Loucy (cell line): ENCODE measurements at regions not wholly inside any gene's neighbourhood (a gene's known extent, or its start where the extent isn't known, plus 50 kb on each side); places are given as distances from the start of the nearest gene placed in this dataset.

Source experiments
- H2AFZ ChIP-seq: fragments of 200-600 bp; sonication (generic); 2 replicates; pipeline ENCODE4 v1.6.0; 2016; ENCODE audit warnings: antibody characterized with exemption, mild to moderate bottlenecking, low read length, moderate library complexity
- H3F3A ChIP-seq: fragments of 200-600 bp; 2 replicates; pipeline ENCODE4 v1.6.0; 2016; ENCODE audit warnings: antibody characterized with exemption, low read depth, mild to moderate bottlenecking
- H3K27me3 ChIP-seq: fragments of 200-600 bp; sonication (generic); 2 replicates; pipeline ENCODE4 v1.6.1; 2014; ENCODE audit warnings: low read length, mild to moderate bottlenecking; ENCODE audit not compliant: insufficient read depth, poor library complexity, severe bottlenecking
- H3K36me3 ChIP-seq: fragments of 200-600 bp; sonication (generic); 2 replicates; pipeline ENCODE4 v1.6.1; 2016; ENCODE audit warnings: low read length; ENCODE audit not compliant: insufficient read depth
- H3K4me1 ChIP-seq: fragments of 200-600 bp; sonication (generic); 2 replicates; pipeline ENCODE4 v1.5.1; 2014; ENCODE audit warnings: low read length, mild to moderate bottlenecking; ENCODE audit not compliant: insufficient read depth, poor library complexity, severe bottlenecking
- H3K4me2 ChIP-seq: fragments of 200-600 bp; sonication (generic); 2 replicates; pipeline ENCODE4 v1.6.0; 2014; ENCODE audit warnings: antibody characterized with exemption, low read length, low read depth, mild to moderate bottlenecking; ENCODE audit not compliant: poor library complexity, severe bottlenecking
- H3K4me3 ChIP-seq: fragments of 200-600 bp; sonication (generic); 2 replicates; pipeline ENCODE4 v1.5.1; 2014; ENCODE audit warnings: low read length, mild to moderate bottlenecking, mixed read lengths; ENCODE audit not compliant: poor library complexity, severe bottlenecking
- H3K79me2 ChIP-seq: fragments of 200-600 bp; sonication (generic); 2 replicates; pipeline ENCODE4 v1.6.1; 2014; ENCODE audit warnings: low read length; ENCODE audit not compliant: insufficient read depth
- H3K9ac ChIP-seq: fragments of 200-600 bp; sonication (generic); 2 replicates; pipeline ENCODE4 v1.6.0; 2014; ENCODE audit warnings: mild to moderate bottlenecking, low read depth, low read length, moderate library complexity; ENCODE audit not compliant: poor library complexity, severe bottlenecking
- H3K9me2 ChIP-seq: fragments of 200-600 bp; sonication (generic); replicated peaks from 2 replicates; pipeline ENCODE4 v1.6.1; 2016; ENCODE audit warnings: low read depth, low read length, mixed read lengths
- H3K9me3 ChIP-seq: fragments of 200-600 bp; sonication (generic); 2 replicates; pipeline ENCODE4 v1.6.1; 2014; ENCODE audit warnings: mild to moderate bottlenecking, antibody characterized with exemption, low read length, low read depth; ENCODE audit not compliant: insufficient read depth
- H4K20me1 ChIP-seq: fragments of 200-600 bp; sonication (generic); 2 replicates; pipeline ENCODE4 v1.6.0; 2014; ENCODE audit warnings: antibody characterized with exemption, low read length, mild to moderate bottlenecking; ENCODE audit not compliant: insufficient read depth, poor library complexity, severe bottlenecking
- EZH2phosphoT487 ChIP-seq: fragments of 200-600 bp; IDR thresholded peaks from 2 replicates; pipeline ENCODE4 v1.6.1; 2018; ENCODE audit warnings: antibody characterized with exemption, mild to moderate bottlenecking, moderate library complexity, borderline replicate concordance
- TF ChIP-seq, protein P1 (sequence below): fragments of 200-600 bp; sonication (generic); conservative IDR thresholded peaks from 2 replicates; pipeline ENCODE4 v1.5.1; 2014; ENCODE audit warnings: mild to moderate bottlenecking, antibody characterized with exemption, low read length

DNA sequence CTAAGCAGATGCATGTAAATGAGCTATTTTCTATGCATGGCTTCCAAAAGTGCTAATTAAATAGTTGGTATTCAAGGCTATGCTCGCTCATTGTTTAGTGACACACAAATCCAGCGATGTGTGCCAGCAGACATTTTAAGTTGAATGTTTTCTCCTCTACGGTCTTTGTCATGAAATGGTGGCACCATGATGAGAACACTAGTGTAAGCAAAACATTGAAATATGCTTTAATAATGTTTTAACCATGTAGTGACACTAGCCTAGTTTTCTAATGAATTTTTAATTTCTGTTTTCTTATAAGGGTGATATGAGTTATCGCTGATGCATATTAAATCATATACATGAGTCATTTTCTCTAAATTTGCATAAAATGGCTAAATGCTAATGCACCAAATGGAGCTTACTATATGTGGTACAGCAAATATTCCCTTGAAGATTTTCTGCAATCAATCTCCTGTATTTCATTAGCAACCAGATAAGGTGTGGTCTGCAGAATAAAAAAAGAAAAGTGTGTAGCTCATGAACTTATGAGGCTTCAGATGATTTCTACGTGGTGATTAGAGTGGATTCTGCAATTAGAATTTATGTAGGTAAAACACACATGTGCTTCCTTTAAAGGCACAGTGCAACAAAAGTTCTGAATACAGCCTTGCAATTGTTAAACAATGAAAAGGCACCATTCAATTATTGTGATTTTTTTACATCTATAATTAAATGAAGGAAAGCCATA, 226.6 kb downstream of the MEF2C start:
- Histone ChIP-seq H3K9ac (no peak overlapping the region), H3K27me3 (no peaks in the 10 kb centered on the region), H3K4me3 (no peak overlapping the region), H3F3A (no peaks in the 10 kb centered on the region), H3K9me3 (no peaks in the 10 kb centered on the region), H2AFZ (no peak overlapping the region), H3K4me2 (no peak overlapping the region), H4K20me1 (no peaks in the 10 kb centered on the region), H3K36me3 (no peaks in the 10 kb centered on the region), H3K4me1 (no peaks in the 10 kb centered on the region), H3K79me2 (no peaks in the 10 kb centered on the region), H3K9me2 (no peaks in the 10 kb centered on the region)
- no peak for TF ChIP-seq EZH2phosphoT487
- TF ChIP-seq, protein P1, sequence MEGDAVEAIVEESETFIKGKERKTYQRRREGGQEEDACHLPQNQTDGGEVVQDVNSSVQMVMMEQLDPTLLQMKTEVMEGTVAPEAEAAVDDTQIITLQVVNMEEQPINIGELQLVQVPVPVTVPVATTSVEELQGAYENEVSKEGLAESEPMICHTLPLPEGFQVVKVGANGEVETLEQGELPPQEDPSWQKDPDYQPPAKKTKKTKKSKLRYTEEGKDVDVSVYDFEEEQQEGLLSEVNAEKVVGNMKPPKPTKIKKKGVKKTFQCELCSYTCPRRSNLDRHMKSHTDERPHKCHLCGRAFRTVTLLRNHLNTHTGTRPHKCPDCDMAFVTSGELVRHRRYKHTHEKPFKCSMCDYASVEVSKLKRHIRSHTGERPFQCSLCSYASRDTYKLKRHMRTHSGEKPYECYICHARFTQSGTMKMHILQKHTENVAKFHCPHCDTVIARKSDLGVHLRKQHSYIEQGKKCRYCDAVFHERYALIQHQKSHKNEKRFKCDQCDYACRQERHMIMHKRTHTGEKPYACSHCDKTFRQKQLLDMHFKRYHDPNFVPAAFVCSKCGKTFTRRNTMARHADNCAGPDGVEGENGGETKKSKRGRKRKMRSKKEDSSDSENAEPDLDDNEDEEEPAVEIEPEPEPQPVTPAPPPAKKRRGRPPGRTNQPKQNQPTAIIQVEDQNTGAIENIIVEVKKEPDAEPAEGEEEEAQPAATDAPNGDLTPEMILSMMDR: no peak

DNA sequence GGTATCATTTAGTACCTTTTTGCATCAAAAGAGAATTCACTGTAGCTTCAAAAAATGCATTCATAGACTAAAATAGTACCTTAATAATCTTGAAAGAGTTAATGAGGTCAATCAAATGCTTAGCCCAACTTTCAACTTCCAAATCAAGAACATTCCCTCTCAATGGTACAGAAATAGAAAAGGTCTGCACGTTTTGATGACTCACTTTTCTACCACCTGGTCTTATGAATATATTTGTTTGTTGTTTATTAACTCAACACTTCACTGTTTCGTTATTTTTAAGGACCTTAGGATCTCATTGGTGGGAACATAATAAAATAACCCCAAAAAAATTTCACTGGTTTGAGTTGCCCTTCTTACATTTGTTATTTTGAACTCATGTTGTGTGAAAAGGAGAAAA, 229.5 kb downstream of the MEF2C start:
- Histone ChIP-seq H3K4me3 (no peak overlapping the region), H3K79me2 (no peaks in the 10 kb centered on the region), H3K27me3 (no peaks in the 10 kb centered on the region), H2AFZ (no peak overlapping the region), H3F3A (no peaks in the 10 kb centered on the region), H3K4me1 (no peaks in the 10 kb centered on the region), H4K20me1 (no peaks in the 10 kb centered on the region), H3K4me2 (no peak overlapping the region), H3K9me2 (no peaks in the 10 kb centered on the region), H3K9me3 (no peaks in the 10 kb centered on the region), H3K9ac (no peak overlapping the region), H3K36me3 (no peaks in the 10 kb centered on the region)
- TF ChIP-seq, protein P1: no peak
- TF ChIP-seq EZH2phosphoT487: no peak

GRCh38 chr5:88647901-88648300, 235.1 kb downstream of the MEF2C start:
- no peaks in the 10 kb centered on the region for H3K4me1 ChIP-seq
- H3K4me2 ChIP-seq: no peak overlapping the region
- TF ChIP-seq EZH2phosphoT487: no peak
- TF ChIP-seq, protein P1: no peak
- no peaks in the 10 kb centered on the region for H3F3A ChIP-seq
- H3K9me3 ChIP-seq: no peaks in the 10 kb centered on the region
- H3K9ac ChIP-seq: no peak overlapping the region
- no peak overlapping the region for H3K4me3 ChIP-seq
- H3K79me2 ChIP-seq: no peaks in the 10 kb centered on the region
- H4K20me1 ChIP-seq: no peaks in the 10 kb centered on the region
- H3K9me2 ChIP-seq: no peaks in the 10 kb centered on the region
- no peaks in the 10 kb centered on the region for H3K27me3 ChIP-seq
- H2AFZ ChIP-seq: no peak overlapping the region
- H3K36me3 ChIP-seq: no peaks in the 10 kb centered on the region
